GM12874 (cell line): ENCODE measurements at regions not wholly inside any gene's neighbourhood (a gene's known extent, or its start where the extent isn't known, plus 50 kb on each side); places are given as distances from the start of the nearest gene placed in this dataset.

Experiments
- TF ChIP-seq, protein P1 (sequence below): IDR thresholded peaks from 2 replicates; pipeline ENCODE4 v1.5.1; 2011; ENCODE audit warnings: low read depth, mild to moderate bottlenecking, control low read depth, low read length, moderate library complexity; ENCODE audit not compliant: insufficient read depth

GRCh38 chr1:37100310-37100709 is 66.0 kb upstream of the GRIK3 start:
- TF ChIP-seq, protein P1, sequence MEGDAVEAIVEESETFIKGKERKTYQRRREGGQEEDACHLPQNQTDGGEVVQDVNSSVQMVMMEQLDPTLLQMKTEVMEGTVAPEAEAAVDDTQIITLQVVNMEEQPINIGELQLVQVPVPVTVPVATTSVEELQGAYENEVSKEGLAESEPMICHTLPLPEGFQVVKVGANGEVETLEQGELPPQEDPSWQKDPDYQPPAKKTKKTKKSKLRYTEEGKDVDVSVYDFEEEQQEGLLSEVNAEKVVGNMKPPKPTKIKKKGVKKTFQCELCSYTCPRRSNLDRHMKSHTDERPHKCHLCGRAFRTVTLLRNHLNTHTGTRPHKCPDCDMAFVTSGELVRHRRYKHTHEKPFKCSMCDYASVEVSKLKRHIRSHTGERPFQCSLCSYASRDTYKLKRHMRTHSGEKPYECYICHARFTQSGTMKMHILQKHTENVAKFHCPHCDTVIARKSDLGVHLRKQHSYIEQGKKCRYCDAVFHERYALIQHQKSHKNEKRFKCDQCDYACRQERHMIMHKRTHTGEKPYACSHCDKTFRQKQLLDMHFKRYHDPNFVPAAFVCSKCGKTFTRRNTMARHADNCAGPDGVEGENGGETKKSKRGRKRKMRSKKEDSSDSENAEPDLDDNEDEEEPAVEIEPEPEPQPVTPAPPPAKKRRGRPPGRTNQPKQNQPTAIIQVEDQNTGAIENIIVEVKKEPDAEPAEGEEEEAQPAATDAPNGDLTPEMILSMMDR, result no peak

DNA sequence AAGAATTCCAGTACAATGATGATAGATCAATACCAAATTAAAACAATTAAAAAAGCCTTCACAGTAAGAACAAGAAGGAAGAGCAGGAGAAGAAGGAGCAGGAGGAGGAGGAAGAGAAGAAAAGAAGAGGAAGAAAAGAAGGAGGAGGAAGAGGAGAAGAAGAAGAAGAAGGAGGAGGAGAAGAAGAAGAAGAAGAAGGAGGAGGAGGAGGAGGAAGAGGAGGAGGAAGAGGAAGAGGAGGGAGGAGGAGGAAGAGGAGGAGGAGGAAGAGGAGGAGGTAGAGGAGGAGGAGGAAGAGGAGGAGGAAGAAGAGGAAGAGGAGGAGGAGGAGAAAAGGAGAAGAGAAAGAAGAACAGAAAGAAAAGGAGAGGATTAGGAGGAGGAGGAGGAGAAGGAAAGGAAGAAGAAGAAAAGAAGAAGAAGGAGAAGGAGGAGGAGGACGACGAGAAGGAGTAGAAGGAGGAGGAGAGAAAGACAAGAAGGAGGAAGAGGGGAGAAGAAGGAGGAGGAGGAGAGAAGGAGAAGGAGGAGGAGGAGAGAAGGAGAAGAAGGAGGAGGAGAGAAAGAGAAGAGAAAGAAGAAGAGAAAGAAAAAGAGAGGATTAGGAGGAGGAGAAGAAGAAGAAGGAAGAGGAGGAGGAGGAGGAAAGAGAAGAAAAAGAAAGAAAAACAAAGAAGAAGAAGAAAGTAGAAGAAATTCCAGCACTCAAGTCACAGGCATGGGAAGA is 68.5 kb upstream of the GRIK3 start:
- TF ChIP-seq, protein P1, result no peak

DNA sequence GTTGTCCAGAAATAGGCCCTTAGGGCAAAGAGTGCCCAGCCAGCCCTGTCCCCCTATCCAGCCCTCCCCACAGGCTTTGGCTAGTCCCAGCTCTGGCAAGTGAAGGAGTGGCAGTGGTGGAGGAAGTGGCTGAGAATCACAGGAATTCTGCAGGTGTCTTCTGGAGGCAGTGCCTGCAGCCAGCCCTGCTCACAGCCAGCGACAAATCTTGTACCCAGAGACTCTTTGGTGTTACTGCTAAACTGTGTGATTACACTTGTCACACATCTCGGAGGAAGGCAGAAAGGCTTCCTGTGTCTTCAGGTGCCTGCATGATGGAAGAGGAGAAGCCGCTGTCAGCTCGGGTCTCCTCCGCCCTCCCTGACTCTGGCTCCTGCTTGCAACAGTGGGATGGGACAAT is 71.6 kb upstream of the GRIK3 start:
- TF ChIP-seq, protein P1, result no peak

- TF ChIP-seq, protein P1, result no peak
These were observed 73.0 kb upstream of the GRIK3 start for GRCh38 chr1:37107153-37107907.

GRCh38 chr1:37108596-37109188 is 74.4 kb upstream of the GRIK3 start:
- TF ChIP-seq, protein P1, result no peak

DNA sequence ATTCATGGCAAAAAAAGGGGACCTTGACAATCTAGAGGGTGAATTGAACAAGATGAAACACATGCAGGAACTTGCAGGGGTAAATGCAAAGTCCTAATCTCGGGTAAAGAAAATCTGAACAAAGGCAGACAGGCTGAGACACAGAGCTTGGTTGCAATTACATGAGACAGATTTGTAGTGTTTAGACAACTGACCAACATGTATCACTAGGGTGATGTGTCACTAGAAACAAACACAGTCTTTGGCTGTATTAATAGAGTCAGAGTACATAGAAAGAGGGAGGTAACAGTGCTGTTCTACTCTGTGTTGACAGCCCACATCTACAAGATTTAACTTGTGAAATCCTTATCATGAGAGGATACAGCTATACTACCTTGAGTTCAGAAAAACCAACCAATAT is 78.1 kb upstream of the GRIK3 start:
- TF ChIP-seq, protein P1, result no peak

- TF ChIP-seq, protein P1, result no peak
These were observed 79.1 kb upstream of the GRIK3 start for GRCh38 chr1:37113285-37113997.
